ENCODE measurements at regions not wholly inside any gene's neighbourhood (a gene's known extent, or its start where the extent isn't known, plus 50 kb on each side); places are given as distances from the start of the nearest gene placed in this dataset.

- no peak for TF ChIP-seq CTCF (IDR thresholded peaks at IDR 0.05)
- no peak for TF ChIP-seq EZH2 (IDR thresholded peaks at IDR 0.05; ENCODE audit: borderline replicate concordance, insufficient read depth, low read depth, low read length, poor library complexity, severe bottlenecking)
Observed at GRCh38 chr20:34165018-34165619, 53.1 kb upstream of the EIF2S2 start.

All from B cell (primary cell).